ENCODE measurements at regions not wholly inside any gene's neighbourhood (a gene's known extent, or its start where the extent isn't known, plus 50 kb on each side); places are given as distances from the start of the nearest gene placed in this dataset.
"Not testable (repeated sequence)": the region's sequence is repeated elsewhere in the genome, so short reads cannot be mapped to it uniquely, and the experiment has no call there.

DNA sequence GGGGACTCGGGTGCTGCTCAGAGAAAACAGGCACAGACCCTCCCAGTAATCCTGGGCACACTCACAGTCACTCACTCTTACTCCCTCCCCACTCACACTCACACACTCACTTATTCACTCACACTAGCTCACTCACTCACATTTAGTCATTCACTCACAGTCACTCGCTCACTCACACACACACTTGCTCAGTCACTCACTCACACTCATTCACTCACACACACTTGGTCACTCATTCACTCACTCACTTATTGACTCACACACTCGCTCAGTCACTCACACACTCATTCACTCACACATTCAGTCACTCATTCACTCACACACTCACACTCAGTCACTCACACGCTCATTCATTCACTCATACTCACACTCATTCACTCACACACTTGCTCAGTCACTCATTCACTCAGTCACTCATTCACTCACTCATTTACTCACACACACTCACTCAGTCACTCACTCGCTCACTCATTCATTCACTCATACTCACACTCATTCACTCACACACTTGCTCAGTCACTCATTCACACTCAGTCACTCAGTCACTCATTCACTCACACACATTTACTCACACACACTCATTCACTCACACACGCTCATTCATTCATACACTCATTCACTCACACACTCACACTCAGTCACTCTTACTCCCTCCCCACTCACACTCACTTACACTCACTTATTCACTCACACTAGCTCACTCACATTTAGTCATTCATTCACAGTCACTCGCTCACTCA, 164.2 kb upstream of the C1orf174 start:
- no peak for DNase-seq (ENCODE audit: low read depth in 2 of 2)

DNA sequence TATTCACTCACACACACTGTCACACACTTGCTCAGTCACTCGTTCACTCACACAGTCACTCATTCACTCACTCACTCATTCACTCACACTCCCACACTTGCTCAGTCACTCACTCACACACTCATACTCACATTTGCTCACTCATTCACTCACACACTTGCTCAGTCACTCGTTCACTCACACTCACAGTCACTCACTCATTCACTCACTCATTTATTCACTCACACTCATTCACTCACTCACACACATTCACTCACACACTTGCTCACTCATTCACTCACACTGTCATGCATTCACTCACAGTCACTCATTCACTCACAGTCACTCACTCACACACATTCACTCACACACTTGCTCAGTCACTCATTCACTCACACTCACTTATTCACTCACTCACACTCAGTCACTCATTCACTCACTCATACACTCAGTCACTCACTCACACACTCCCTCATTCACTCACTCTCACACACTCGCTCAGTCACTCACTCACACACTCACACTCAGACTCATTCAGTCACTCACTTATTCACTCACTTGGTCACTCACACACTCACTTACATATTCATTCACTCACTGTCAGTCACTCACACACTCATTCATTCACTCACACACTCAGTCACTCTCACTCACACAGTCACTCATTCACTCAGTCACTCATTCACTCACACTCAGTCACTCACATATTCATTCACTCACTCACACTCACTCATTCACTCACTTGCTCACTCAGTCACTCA, 167.0 kb upstream of the C1orf174 start:
- DNase-seq (ENCODE audit: low read depth in 2 of 2) = no peak

DNA sequence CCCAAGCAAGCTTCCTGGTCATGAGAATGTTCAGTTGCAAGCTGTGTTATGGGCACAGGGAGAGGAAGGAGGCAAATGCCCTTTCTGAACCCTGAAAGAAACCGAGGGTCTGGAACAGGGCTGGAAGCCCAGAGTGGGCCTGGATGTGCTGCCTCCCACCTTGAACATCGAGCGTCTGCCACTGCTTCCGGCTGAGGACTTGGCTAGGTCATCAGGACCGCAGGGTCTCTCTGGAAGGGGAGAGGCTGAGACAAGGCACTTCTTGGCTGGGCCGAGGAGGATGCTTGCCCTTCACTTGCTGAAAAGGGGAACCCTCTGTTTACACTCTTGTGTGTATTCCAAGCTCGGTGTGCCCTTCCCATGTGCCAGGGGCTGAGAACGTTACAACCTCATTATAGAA, 168.0 kb upstream of the C1orf174 start:
- DNase-seq (ENCODE audit: low read depth in 2 of 2) = no peak

DNA sequence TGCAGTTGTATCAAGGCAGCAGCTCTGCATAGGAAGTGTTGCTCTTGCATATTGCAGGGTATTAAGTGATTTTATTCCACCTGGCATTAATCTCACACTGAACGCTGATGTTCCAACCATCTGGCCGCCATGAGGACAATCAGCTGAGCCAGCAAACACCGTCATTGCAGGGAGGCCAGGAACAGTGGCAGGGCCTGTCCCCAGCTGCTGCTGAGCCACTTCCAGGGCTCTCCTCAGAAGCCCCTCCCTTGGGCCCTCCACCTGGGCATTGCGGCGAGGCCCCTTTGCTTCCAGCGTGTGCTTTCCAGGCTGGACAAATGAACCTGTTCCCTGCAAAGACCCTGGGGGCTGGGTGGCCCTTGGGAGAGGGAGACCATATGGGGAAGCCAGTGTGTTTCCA, 171.6 kb upstream of the C1orf174 start:
- DNase-seq (ENCODE audit: low read depth in 2 of 2) = no peak

DNA sequence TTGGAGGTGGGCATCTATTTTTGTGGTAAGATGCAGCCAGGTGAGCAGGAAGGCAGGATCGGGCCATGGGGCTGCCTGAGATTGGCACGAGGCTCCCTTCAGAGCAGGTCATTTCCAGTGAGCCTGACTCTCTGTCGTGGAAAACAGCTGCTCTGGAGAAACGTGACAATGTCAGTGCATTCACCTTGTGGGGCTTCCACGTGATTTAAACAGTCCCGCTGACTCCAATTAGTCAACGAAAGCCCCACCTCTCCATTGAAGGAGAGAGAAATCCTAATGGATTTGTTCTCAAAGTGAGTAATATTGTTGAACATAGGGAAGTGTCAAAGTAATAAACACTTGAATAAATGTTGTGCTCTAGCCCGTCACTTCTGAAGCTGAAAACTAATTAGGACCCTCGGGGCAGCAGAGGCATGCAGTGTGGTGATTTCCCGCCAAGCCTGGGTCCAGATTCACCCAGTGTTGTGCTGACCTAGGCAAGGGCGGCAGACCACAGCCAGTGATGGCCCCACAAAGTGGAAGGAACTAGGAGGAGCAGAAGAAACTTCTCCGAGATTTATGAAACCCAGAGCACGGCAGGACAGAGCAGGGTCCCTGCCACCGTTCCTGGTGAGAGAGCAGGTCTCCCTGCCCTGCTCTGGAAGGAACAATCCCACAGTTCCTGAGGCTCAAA, 172.5 kb upstream of the C1orf174 start:
- no peak for DNase-seq (ENCODE audit: low read depth in 2 of 2)

DNA sequence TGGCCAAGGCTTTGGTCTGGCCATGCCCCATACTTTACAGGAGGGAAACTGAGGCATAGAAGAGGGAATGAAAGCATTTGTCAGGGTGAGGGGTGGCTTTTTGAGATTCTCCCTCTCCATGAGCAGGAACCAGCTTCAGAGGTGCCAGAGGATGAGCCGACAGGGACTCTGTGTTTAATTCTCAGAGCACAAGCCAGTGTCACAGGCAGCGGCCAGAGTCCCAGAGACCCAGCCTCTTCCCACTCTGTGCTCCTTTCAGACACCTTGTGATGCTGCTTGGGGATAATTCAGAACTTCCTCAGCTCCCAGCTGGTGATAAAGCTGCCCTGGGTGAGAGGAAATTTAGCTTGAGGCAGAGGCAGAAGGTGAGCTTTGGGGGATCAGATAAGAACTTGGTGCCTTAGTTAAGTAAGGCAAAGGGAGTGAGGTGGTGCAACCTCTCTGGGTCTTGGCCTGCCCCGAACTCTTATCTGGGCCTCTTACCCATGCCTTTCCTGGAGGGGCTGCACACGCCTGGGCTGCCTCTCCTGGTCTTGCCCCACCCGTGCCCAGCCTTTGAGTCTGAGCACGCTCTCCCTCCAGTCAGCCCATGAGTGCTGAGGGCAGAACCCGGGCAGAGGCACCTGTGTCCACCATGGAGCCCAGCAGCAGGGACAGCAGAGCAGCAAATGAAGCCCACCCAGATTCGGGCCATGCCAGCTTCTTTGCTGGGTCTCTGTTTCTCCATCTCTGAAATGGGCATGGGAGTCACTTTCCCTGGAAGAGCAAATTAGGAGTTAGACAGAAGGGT, 175.6 kb upstream of the C1orf174 start:
- no peak for DNase-seq (ENCODE audit: low read depth in 2 of 2)

DNA sequence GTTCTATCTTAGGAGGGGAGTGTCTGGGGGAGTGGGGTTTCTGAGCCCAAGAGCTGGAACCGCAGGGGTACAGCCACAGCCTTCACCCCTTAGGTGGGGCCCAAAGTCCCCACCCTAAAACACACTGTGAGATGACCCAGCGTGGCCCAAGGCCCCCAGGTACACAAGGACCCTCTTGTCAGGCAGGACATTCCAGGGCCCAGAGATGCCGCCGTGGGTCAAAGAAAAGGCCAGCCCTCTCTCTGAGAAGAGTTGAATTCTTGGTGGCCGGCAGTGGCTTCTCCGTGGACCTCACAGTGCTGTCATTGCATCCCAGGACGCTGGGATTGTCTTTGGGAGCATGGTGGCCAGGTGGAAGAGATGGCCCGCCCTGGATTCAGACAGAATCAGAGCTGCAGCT, 176.3 kb upstream of the C1orf174 start:
- no peak for DNase-seq (ENCODE audit: low read depth in 2 of 2)

DNA sequence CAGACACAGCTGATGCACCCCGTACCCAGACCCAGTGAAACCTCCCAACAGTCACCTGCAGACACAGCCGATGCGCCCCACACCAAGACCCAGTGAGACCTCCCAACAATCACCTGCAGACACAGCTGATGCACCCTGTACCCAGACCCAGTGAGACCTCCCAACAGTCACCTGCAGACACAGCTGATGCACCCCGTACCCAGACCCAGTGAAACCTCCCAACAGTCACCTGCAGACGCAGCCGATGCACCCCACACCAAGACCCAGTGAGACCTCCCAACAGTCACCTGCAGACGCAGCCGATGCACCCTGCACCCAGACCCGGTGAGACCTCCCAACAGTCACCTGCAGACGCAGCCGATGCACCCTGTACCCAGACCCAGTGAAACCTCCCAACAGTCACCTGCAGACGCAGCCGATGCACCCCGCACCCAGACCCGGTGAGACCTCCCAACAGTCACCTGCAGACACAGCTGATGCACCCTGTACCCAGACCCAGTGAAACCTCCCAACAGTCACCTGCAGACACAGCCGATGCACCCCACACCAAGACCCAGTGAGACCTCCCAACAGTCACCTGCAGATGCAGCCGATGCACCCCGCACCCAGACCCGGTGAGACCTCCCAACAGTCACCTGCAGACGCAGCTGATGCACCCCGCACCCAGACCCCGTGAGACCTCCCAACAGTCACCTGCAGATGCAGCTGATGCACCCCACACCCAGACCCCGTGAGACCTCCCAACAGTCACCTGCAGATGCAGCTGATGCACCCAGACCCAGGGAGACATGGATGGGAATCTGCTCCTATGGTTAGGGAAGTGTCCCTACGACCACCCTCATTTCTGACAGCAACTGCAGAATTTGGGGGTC, 178.3 kb upstream of the C1orf174 start:
- not testable (repeated sequence) for DNase-seq (ENCODE audit: low read depth in 2 of 2)

DNA sequence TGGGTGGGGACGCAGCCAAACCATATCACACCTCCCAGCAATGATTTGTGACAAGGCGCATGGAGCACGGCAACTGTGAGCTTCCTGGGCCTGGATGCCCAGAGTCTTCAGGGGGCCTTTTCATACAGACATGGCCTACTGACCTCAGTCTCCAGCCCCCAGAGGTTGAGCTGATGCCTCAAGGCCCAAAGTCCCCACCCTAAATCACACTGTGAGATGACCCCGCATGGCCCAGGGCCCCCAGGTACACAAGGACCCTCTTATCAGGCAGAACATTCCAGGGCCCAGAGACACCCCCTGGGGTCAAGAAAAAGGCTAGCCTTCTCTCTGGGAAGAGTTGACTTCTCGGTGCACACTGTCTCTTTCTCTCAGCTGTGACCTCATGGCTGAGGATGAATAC, 179.7 kb upstream of the C1orf174 start:
- no peak for DNase-seq (ENCODE audit: low read depth in 2 of 2)

DNA sequence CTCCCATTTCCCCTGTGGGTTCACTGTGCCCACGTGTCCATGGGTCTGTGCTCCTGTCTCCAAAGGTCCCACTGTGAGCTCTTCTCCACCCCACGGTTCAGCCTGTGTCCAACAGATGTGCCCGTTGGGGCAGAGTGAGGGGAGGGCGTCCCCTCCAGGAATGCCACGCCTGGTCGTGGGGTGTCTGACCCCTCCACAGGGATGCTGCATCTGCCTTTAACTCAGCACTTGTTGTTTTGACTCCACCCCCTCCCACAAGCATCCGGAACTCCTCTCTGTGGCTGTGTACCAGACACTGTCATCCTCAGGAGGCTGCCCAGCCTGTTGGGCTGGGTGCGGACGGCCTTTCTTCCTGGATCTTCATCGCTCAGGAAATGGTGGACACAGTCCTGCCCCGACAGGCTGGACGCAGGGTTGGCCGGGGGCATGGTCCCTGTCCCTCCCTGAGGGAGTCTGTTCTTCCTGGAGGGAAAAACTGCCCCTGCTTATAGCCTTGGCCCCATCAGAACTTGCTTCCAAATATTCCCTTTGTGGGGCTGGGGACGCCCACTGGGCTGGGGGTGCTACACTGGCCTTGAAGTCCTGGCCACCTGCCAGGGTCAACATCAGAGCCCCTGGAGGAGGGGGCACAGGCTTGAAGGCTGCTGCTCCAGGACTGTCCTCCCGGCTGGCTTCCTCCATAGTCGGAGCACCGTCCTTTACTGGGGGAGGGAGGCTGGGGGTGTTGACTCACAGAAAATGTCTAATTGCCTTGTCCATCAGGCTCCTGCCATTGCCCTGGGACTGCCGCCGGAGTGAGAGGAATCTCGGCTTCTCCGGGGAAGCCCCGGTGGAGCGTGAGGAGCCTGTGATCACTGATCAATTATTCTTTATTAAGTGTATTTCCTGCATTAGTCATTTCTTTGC, 182.0 kb upstream of the C1orf174 start:
- DNase-seq (ENCODE audit: low read depth in 2 of 2) = no peak

DNA sequence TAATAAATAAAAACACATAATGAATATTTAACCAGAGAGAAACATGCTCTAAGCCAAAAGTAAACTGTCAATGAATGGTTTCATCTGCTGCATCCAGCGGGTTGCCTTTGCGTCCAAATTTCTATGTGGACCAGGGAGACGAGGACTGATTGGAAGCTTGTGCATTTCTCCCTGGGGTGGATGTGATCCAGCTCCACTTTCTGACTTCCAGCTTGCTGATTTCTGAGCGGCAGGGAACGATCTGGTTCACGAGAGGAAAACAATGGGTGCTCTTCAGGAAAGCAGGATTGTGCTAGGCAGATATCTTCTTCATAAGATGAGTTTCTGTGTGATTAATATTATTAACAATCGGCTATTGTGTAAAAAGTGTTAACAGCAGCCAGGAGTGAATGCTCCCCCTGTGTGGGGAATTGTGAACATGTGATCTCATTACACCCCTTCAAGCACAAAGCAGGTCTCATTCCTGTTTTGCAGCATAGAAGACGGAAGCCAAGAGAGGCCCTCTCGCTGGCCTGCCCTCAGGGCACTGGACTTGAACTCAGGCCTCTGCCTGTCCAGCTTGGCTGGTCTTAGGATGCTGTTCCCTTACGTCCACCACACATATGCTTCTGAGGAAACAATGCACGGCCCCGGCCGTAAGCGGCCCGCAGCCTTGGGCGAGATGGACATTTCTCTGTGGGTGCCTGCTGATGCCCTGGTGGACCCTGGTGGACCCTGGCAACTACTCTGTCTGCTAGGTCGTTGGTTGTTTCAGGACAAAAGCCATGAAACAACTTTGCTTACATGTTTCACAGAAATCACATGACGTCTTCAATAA, 183.4 kb upstream of the C1orf174 start:
- DNase-seq (ENCODE audit: low read depth in 2 of 2) = no peak

DNA sequence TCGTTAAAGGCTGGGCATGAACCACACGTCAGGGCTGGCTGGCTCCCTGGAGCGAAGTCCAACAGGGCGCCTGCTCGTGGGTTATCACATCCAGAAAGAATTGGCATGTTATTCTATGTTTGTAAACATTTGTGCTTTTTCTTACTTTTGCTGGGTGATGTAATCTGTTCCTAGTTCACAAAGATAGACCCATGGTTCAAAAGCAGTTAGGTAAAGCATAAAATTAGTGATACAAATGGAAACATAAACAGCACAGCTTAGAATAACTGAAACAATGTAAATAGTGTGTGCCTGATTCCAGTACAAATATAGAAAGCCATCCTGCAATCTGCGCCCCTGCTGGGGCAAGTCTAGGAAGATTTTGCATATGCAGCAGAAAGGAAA, 184.0 kb upstream of the C1orf174 start:
- no peak for DNase-seq (ENCODE audit: low read depth in 2 of 2)

DNA sequence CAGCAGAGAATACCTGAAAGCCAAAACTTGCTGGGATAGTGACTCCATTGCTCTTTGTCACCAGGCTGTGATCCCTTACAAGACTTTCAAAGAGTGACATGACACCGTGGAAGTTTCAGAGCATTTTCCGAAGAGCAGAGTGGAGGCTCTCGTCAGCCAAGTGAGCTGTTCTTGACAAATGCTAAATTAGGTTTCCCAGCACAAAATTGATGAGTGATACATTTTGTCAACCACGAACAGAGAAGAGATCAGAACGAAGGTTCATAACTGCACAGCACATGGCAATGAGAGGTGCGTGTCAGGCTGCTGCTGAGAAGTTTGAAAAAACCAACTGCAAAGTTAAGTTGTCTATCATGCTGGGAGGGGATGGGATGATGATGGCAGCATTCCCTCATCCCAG, 184.4 kb upstream of the C1orf174 start:
- DNase-seq (ENCODE audit: low read depth in 2 of 2) = no peak

DNA sequence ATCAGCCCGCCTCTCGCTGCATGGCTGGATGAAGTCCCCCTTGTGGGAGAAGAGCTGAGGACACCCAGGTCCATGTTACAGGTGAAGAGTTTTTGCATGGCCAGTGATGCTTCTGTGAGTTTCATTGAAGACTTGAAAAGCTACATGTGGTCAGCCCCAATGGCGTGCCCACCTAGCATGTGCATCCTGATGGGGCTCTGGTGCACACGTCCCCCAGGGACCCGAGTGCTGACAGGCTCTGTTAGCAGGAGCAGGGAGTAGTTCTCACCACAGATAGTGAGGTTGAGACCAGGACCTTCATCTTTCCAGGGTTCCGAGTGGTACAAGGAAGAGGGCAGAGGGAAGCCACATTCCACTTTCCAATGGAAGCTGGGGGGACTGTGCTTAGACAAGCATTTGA, 184.8 kb upstream of the C1orf174 start:
- no peak for DNase-seq (ENCODE audit: low read depth in 2 of 2)

DNA sequence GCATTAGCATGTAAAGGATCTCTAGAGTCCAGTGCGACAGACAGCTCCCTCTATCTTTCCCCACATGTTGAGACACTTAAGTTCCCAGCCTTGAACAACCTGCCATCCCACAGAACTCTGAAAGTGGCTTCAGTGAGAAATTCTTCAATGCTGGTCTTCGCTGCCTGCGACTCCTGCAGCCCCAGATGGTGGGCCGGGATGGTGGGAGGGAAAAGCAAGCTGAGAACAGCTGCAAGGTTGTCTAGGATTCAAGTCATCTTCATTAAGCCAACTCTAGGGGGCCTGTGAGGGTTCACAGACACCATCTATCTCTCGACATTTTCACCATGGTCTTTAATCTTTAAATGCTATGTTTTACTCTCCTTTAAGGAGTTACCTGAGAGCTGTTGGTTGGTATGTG, 185.5 kb upstream of the C1orf174 start:
- DNase-seq (ENCODE audit: low read depth in 2 of 2) = no peak

DNA sequence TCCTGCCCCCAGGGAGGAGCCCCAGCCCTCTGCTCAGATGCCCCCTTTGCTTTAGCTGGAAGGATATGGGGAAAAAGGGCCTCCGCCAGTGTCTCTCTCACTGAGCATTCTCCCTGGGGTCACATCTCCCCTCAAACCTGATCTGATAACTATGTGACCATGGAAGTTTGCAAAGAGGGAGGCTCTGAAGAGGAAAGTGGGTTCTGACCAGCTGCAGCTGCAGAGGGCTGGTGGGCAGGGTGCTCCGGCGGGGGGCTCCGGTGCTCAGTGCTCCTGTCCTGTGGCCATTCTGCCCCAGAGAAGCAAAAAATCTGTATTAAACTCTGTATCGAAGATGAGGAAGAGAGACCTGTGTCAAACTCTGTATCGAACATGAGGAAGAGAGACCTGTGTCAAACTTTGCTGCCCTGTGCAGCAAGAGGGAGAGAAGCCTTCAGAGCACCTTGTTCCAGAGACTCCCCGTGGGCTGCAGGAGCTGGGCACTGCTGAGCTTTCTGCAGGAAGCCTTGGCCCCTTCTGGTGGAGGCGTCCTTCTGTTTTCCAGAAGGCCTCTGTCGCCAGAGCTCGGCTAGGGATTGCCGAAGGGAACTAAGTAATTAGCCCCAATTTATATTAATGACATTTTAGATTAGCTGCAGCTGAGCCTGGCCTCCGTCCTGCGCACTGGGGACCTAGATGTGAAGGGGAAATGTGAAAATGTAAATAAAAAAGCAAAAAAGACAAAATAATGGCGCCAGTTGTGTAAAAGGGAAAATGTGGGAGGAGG, 186.2 kb upstream of the C1orf174 start:
- no peak for DNase-seq (ENCODE audit: low read depth in 2 of 2)

DNA sequence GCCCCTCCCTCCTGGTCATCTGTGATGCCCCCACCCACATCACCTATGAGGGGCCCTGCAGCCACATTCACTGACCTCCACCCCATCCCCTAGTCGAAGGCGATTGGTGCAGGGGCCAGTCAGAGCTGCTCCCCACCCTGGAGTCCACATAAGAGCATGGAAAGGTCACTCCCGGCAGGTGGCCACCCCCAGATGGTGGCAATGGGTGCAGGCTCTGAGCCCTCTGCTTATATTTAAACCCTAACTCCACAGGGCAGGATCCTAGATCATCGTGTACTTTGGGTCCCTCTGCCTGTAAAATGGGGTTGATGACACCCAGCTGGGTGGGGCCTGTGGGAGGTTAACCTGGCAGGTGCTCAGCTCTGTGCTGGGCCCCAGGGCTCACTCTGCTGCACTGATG, 186.8 kb upstream of the C1orf174 start:
- no peak for DNase-seq (ENCODE audit: low read depth in 2 of 2)
